ENCODE measurements at regions not wholly inside any gene's neighbourhood (a gene's known extent, or its start where the extent isn't known, plus 50 kb on each side); places are given as distances from the start of the nearest gene placed in this dataset.

DNA sequence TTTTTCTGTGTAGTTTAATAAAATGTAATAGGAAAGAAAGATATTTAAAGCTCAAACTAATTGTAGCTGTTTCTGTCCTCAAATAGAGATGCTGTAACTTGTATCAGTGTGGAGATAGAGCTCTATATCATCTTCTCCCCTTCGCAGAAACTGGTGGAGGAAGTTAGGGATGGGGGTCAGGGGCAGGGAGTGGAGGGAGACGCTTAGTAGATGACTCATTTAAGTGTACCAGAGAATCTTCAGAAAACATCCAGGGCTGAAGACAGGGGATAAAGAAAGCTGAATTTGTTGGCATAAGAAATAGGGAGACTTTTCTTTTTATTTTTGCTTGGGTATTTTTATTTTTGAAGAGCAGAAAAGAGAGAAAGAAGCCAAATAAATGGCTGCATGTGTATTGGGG, 282.6 kb upstream of the DPYD start:
- TF ChIP-seq, protein P1, sequence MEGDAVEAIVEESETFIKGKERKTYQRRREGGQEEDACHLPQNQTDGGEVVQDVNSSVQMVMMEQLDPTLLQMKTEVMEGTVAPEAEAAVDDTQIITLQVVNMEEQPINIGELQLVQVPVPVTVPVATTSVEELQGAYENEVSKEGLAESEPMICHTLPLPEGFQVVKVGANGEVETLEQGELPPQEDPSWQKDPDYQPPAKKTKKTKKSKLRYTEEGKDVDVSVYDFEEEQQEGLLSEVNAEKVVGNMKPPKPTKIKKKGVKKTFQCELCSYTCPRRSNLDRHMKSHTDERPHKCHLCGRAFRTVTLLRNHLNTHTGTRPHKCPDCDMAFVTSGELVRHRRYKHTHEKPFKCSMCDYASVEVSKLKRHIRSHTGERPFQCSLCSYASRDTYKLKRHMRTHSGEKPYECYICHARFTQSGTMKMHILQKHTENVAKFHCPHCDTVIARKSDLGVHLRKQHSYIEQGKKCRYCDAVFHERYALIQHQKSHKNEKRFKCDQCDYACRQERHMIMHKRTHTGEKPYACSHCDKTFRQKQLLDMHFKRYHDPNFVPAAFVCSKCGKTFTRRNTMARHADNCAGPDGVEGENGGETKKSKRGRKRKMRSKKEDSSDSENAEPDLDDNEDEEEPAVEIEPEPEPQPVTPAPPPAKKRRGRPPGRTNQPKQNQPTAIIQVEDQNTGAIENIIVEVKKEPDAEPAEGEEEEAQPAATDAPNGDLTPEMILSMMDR (IDR thresholded peaks at IDR 0.05): no peak
- TF ChIP-seq POLR2A (IDR thresholded peaks at IDR 0.05): no peak

Measured in adrenal gland (tissue), 5 donors.